ENCODE measurements at regions not wholly inside any gene's neighbourhood (a gene's known extent, or its start where the extent isn't known, plus 50 kb on each side); places are given as distances from the start of the nearest gene placed in this dataset.

DNA sequence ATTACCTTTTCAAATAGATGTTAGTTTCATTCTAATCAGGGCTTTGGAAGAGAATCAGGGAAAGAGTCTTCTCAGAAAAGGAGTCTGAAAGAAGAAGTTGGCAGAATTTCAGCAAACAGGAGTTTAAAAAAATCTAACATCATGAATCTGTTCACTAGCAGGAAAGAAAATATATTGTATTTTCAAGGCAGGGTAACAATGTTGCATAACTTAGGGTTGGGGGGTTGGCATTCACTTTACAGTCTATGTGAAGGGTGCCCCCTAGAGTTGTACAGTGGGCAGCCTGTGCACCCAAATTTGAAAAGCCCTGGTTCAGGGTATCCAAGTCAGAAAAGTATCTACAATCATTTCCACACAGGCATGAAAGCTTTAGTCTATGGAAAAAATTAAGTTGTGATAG is 348.4 kb upstream of the SLC30A5 start:
- Histone ChIP-seq H3K9me2 (ENCODE audit: insufficient read depth) (no peaks in the 10 kb centered on the region), H3K27me3 (ENCODE audit: insufficient read depth, low read length) (no peaks in the 10 kb centered on the region), H3K79me2 (ENCODE audit: insufficient read depth, low read length) (no peaks in the 10 kb centered on the region), H3K4me2 (ENCODE audit: low read length) (no peak overlapping the region), H3K9ac (ENCODE audit: low read length) (no peak overlapping the region), H3K9me3 (ENCODE audit: control insufficient read depth in 1 of 2, insufficient read depth in 1 of 2, low read depth in 1 of 2, low read length in 2 of 2) (no peaks in the 10 kb centered on the region), H3K27ac (ENCODE audit: low read depth, low read length) (no peak overlapping the region), H4K20me1 (ENCODE audit: insufficient read depth) (no peaks in the 10 kb centered on the region), H2AFZ (ENCODE audit: low read depth, low read length, poor library complexity, severe bottlenecking) (no peak overlapping the region), H3K36me3 (ENCODE audit: control insufficient read depth in 1 of 2, insufficient read depth in 2 of 2, low read length in 2 of 2) (no peaks in the 10 kb centered on the region), H3K4me3 (replicated peaks in 1 of 2; ENCODE audit: low read depth in 1 of 2, low read length in 2 of 2) (no peak overlapping the region), H3K4me1 (ENCODE audit: control insufficient read depth in 1 of 2, insufficient read depth in 2 of 2, low read length in 2 of 2) (no peaks in the 10 kb centered on the region)
- TF ChIP-seq CEBPB (IDR thresholded peaks at IDR 0.05; ENCODE audit: low read depth) (peak; percentile 41; the same call in 1 of the 2 replicates), RAD21 (IDR thresholded peaks at IDR 0.05; ENCODE audit: low read depth) (peak; percentile 70), POLR2A (IDR thresholded peaks at IDR 0.05; ENCODE audit: borderline replicate concordance, extremely low read depth, insufficient read depth, insufficient read length) (no peak)
- TF ChIP-seq, protein P1, sequence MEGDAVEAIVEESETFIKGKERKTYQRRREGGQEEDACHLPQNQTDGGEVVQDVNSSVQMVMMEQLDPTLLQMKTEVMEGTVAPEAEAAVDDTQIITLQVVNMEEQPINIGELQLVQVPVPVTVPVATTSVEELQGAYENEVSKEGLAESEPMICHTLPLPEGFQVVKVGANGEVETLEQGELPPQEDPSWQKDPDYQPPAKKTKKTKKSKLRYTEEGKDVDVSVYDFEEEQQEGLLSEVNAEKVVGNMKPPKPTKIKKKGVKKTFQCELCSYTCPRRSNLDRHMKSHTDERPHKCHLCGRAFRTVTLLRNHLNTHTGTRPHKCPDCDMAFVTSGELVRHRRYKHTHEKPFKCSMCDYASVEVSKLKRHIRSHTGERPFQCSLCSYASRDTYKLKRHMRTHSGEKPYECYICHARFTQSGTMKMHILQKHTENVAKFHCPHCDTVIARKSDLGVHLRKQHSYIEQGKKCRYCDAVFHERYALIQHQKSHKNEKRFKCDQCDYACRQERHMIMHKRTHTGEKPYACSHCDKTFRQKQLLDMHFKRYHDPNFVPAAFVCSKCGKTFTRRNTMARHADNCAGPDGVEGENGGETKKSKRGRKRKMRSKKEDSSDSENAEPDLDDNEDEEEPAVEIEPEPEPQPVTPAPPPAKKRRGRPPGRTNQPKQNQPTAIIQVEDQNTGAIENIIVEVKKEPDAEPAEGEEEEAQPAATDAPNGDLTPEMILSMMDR (IDR thresholded peaks at IDR 0.05 in 2 of 3, conservative IDR thresholded peaks at IDR 0.05 in 1 of 3; ENCODE audit: borderline replicate concordance in 1 of 3, insufficient read depth in 1 of 3, low read depth in 2 of 3, low read length in 2 of 3): peak; percentile 33 to 53 (median 53); a peak in 5 of 6 replicates
- no peak for DNase-seq (ENCODE audit: low read depth, low spot score)
- CTCF ChIA-PET: no interaction called here
- ATAC-seq: no peak
- RAD21 ChIA-PET (ENCODE audit: low non-redundant PET in 1 of 2, low total read pairs in 2 of 2, uncharacterized antibody in 2 of 2, unreplicated experiment in 2 of 2): no interaction called here
- intact Hi-C loops (cut with micrococcal nuclease): loop anchor here (5.0 kb wide), 1 partner anchor 458 kb away; no protein-coding TSS in a partner anchor
- POLR2A ChIA-PET: no interaction called here
- BruUV-seq (replicated peaks): no TSS peak

DNA sequence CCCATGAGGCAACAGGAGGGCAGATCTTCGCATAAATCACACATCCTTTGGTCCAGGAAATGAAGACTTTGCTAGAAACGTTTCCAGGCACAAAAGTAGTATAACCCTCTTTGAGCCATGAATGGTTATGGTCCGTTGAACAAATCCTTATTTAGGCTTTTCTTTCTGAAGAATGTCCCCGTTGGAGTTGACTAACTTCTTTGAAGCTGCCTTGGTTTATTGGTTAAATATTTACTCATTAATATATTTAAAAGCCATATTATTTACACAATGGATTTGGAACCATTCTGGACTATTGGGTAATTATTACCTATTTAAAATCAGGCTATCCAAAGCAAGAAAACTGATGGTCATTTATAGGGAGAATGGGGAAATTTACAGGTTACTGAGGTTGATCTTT is 347.6 kb upstream of the SLC30A5 start:
- H3K79me2 ChIP-seq (ENCODE audit: insufficient read depth, low read length): no peaks in the 10 kb centered on the region
- H3K9me3 ChIP-seq (ENCODE audit: control insufficient read depth in 1 of 2, insufficient read depth in 1 of 2, low read depth in 1 of 2, low read length in 2 of 2): no peaks in the 10 kb centered on the region
- ChIA-PET CTCF (no interaction called here), RAD21 (ENCODE audit: low non-redundant PET in 1 of 2, low total read pairs in 2 of 2, uncharacterized antibody in 2 of 2, unreplicated experiment in 2 of 2) (no interaction called here), POLR2A (no interaction called here)
- ATAC-seq (no peak), DNase-seq (ENCODE audit: low read depth, low spot score) (no peak)
- BruUV-seq (replicated peaks): no TSS peak
- no peak overlapping the region for H3K4me2 ChIP-seq (ENCODE audit: low read length)
- no peaks in the 10 kb centered on the region for H3K36me3 ChIP-seq (ENCODE audit: control insufficient read depth in 1 of 2, insufficient read depth in 2 of 2, low read length in 2 of 2)
- H3K27ac ChIP-seq (ENCODE audit: low read depth, low read length): no peak overlapping the region
- H3K9ac ChIP-seq (ENCODE audit: low read length): no peak overlapping the region
- no peaks in the 10 kb centered on the region for H3K27me3 ChIP-seq (ENCODE audit: insufficient read depth, low read length)
- H3K4me1 ChIP-seq (ENCODE audit: control insufficient read depth in 1 of 2, insufficient read depth in 2 of 2, low read length in 2 of 2): no peaks in the 10 kb centered on the region
- no peaks in the 10 kb centered on the region for H4K20me1 ChIP-seq (ENCODE audit: insufficient read depth)
- H2AFZ ChIP-seq (ENCODE audit: low read depth, low read length, poor library complexity, severe bottlenecking): no peak overlapping the region
- H3K9me2 ChIP-seq (ENCODE audit: insufficient read depth): no peaks in the 10 kb centered on the region
- H3K4me3 ChIP-seq (replicated peaks in 1 of 2; ENCODE audit: low read depth in 1 of 2, low read length in 2 of 2): no peak overlapping the region
- intact Hi-C loops (cut with micrococcal nuclease): loop anchor here (5.0 kb wide), 1 partner anchor 459 kb away; no protein-coding TSS in a partner anchor
- no peak for TF ChIP-seq POLR2AphosphoS5 (IDR thresholded peaks at IDR 0.05; ENCODE audit: low read depth, low read length)
- TF ChIP-seq FOSL1 (IDR thresholded peaks at IDR 0.05; ENCODE audit: low read depth): no peak
- TF ChIP-seq JUND (IDR thresholded peaks at IDR 0.05): no peak
- no peak for TF ChIP-seq YY1 (IDR thresholded peaks at IDR 0.05; ENCODE audit: extremely low read depth, insufficient replicate concordance, low read depth, low read length)
- no peak for TF ChIP-seq EGR1 (IDR thresholded peaks at IDR 0.05; ENCODE audit: low read depth)
- TF ChIP-seq CBX3 (IDR thresholded peaks at IDR 0.05; ENCODE audit: low read depth): no peak
- TF ChIP-seq ZNF274 (IDR thresholded peaks at IDR 0.05; ENCODE audit: low read depth, low read length): no peak
- TF ChIP-seq POLR2A (IDR thresholded peaks at IDR 0.05; ENCODE audit: borderline replicate concordance, extremely low read depth, insufficient read depth, insufficient read length): no peak
- no peak for TF ChIP-seq EZH2 (IDR thresholded peaks at IDR 0.05)
- TF ChIP-seq, protein P1 (IDR thresholded peaks at IDR 0.05 in 2 of 3, conservative IDR thresholded peaks at IDR 0.05 in 1 of 3; ENCODE audit: borderline replicate concordance in 1 of 3, insufficient read depth in 1 of 3, low read depth in 2 of 3, low read length in 2 of 3): no peak
- TF ChIP-seq, protein P2, sequence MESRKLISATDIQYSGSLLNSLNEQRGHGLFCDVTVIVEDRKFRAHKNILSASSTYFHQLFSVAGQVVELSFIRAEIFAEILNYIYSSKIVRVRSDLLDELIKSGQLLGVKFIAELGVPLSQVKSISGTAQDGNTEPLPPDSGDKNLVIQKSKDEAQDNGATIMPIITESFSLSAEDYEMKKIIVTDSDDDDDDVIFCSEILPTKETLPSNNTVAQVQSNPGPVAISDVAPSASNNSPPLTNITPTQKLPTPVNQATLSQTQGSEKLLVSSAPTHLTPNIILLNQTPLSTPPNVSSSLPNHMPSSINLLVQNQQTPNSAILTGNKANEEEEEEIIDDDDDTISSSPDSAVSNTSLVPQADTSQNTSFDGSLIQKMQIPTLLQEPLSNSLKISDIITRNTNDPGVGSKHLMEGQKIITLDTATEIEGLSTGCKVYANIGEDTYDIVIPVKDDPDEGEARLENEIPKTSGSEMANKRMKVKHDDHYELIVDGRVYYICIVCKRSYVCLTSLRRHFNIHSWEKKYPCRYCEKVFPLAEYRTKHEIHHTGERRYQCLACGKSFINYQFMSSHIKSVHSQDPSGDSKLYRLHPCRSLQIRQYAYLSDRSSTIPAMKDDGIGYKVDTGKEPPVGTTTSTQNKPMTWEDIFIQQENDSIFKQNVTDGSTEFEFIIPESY (IDR thresholded peaks at IDR 0.05; ENCODE audit: extremely low read depth, insufficient replicate concordance, low read length): no peak
- no peak for TF ChIP-seq TCF7L2 (IDR thresholded peaks at IDR 0.05; ENCODE audit: borderline replicate concordance, extremely low read depth, insufficient read depth, insufficient read length)

All from HCT116 (cell line).